GM12801 (cell line): ENCODE measurements at regions not wholly inside any gene's neighbourhood (a gene's known extent, or its start where the extent isn't known, plus 50 kb on each side); places are given as distances from the start of the nearest gene placed in this dataset.

ENCODE experiments used
- TF ChIP-seq, protein P1 (sequence below): IDR thresholded peaks from one replicate; pipeline ENCODE4 v1.5.1; 2011; ENCODE audit warnings: control low read depth; ENCODE audit not compliant: insufficient read length; ENCODE audit errors: extremely low read depth

DNA sequence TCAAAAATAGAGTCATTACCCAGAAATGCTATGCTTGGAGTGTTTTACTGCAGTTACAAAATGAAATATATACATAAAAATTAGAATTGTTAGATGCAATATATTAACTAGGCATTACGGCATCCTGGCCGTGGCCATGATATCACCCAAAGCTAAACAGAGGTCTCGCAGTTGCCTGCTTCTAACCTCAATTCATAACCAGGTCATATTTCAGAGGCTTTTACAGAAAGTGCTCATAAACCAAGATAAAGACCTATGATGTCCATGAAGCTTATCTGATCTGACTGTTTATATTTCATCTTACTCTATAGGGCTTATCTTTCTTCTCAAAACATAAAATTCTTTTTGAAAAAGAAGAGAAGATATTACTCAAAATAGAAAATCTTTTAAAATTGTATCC, 664.5 kb upstream of the SALL1 start:
- TF ChIP-seq, protein P1, sequence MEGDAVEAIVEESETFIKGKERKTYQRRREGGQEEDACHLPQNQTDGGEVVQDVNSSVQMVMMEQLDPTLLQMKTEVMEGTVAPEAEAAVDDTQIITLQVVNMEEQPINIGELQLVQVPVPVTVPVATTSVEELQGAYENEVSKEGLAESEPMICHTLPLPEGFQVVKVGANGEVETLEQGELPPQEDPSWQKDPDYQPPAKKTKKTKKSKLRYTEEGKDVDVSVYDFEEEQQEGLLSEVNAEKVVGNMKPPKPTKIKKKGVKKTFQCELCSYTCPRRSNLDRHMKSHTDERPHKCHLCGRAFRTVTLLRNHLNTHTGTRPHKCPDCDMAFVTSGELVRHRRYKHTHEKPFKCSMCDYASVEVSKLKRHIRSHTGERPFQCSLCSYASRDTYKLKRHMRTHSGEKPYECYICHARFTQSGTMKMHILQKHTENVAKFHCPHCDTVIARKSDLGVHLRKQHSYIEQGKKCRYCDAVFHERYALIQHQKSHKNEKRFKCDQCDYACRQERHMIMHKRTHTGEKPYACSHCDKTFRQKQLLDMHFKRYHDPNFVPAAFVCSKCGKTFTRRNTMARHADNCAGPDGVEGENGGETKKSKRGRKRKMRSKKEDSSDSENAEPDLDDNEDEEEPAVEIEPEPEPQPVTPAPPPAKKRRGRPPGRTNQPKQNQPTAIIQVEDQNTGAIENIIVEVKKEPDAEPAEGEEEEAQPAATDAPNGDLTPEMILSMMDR = no peak

DNA sequence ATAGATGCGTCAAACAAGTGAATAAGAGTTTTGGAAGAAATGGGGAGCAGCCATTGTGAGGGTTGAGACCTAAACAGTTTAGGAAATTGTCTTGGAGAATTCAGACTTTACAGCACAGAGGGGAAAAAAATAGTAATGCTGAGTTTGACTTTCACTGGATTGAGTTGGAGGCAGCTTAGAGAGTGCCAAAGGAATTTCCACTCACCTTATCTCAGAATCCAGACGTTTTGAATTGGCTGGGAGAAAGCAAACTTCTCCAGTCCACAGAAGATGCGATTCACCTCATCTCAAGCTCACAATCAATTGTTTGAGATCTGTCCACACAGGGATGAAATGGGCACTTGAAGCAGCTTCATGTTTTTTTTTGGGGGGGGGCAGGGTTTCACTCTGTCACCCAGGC, 663.5 kb upstream of the SALL1 start:
- TF ChIP-seq, protein P1 = no peak

- TF ChIP-seq, protein P1 = no peak
These were observed 662.5 kb upstream of the SALL1 start for GRCh38 chr16:51813609-51814008.

DNA sequence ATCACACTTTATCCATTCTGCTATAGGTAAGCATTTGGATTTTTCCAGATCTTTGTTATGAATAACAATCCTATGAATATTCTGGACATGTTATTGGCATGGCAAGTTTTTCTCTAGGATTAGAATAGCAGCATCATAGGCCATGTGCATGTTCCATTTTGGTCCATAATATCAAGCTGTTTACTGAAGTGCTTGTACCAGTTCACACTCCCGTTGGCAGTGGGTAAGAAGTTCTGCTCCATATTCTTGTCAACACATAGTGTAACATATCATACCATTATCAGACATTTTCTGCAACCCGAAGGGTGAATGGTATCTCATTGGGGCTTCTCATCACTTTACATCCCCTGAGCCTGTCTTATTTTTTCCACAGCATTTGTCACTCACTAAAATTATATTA, 661.9 kb upstream of the SALL1 start:
- TF ChIP-seq, protein P1 = no peak

GRCh38 chr16:51807551-51807950, 656.5 kb upstream of the SALL1 start:
- TF ChIP-seq, protein P1 = no peak

DNA sequence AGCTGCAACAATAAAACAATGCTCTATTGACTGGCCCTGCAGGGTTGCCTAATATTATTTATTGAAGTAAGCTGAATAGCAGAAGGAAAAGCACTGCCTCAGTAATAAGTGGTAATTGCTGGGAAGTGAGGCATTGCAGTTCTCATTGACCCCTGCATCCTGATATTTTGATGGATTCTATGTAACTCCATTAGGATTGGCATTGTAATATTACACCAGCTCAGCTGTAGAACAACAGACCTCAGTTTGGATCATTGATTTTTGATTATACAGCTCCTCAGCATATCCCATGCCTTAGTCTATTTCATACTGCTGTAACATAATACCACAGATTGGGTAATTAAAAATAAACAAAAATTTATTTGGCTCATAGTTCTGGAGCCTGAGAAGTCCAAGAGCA, 650.6 kb upstream of the SALL1 start:
- TF ChIP-seq, protein P1 = no peak

DNA sequence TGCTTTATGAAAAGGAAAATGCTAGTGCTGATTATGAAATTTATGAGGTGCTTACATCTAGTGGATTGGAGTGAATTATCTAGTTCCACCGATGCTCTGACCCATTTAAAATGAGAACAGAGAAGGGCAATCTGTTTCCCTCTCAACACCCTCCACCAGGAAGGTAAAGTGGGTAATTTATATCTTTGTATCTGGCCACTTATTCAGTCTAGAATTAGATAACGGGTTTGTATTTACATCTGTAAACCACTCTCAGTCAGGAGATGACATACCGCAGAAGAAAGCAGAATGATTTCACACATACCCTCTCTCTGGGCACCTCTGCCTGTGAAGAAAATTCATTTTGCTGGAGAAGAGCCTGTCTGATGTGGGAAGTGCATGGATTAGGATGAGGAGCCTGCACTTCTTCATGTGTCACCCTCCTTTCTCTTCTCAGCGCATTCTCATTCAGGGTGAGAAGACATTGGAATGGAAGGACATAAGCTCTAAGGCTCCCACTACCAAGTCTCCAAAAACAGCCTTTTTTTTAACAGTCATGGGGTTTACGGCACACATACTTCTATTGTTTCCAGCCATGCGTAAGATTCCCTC, 646.7 kb upstream of the SALL1 start:
- TF ChIP-seq, protein P1 = no peak
